ENCODE measurements at regions not wholly inside any gene's neighbourhood (a gene's known extent, or its start where the extent isn't known, plus 50 kb on each side); places are given as distances from the start of the nearest gene placed in this dataset.

DNA sequence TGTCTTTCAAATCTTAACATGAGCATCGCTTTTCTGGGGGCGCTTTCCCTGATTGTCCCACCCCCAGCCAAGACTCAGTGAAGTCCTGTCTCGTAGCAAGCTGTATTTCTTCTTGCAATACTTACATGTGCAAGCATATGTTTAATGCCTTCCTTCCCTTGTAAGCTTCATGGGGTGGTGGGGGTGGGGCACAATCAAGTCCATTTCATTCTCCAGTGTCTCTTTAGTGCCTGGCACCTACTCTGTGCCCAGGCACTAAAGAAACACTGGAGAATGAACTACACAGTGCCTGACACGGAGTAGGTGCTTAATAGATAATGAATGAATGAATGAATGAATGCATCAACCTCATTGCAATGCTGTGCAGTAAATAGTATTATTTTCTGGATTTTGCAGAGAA, 143.1 kb downstream of the PLPP3 start:
- CTCF ChIA-PET, result no interaction called here
- DNase-seq (ENCODE audit: extremely low spot score), result no peak
- TF ChIP-seq CTCF (IDR thresholded peaks at IDR 0.05; ENCODE audit: control extremely low read depth, extremely low read depth, low read depth, missing control alignments), result no peak
- POLR2A ChIA-PET, result no interaction called here

DNA sequence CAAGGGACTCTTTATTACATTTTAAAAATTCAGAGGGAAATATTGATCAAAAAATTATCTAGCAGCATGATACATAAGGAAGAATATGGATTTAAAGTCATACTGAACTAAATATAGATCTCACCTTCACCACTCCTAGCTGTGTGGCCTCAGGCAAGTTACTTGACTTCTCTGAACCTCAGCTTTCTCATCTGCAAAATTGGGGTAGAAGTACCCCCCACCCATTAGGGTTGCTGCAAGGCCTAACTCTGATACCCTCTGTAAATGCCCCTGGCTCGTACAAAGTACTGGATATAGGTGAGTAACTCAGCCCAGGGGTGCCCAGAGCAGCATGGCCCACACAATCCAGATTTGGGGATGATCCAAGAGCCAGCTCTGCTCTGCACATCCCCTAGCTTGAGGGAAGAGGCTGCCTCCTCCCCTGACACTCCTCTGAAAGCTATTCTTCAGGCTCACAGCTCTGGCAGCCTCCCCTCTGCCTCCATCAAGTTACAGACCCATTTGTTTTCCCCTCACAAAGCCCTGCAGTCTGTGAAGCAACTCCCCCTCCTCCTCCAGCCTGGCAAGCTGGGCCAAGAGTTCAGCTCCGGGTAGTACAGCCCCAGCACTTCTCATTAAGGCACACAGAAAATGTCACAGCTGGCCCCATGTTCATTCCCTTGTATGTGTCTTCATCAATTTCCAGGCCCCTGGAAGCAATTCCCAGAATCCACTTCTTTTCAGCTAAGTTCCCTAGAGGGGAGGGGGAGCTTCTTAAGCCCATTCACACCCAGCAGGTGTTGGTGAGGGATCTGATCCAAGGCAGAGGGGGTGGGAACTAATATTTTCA, 143.7 kb downstream of the PLPP3 start:
- DNase-seq (ENCODE audit: extremely low spot score), result no peak
- POLR2A ChIA-PET, result no interaction called here
- CTCF ChIA-PET, result no interaction called here
- TF ChIP-seq CTCF (IDR thresholded peaks at IDR 0.05; ENCODE audit: control extremely low read depth, extremely low read depth, low read depth, missing control alignments), result no peak

DNA sequence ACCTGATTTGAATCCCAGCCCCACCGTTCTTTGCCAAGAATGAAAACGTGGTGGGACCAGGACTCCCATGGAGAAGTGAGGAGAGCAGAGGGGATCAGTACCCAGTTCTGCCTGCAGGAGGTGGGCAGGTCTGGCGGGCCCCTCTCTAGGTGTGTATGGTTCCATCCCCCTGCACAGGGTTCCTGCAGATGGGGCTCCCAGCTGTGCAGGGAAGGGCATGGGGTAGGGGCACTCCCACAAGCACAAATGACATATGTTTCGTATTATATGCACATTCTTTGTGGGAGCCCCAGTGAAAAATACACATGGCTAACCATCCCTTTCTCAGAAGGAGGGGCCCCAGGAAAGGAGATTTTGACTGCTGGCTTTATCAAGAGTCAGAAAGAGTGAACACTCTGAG, 144.6 kb downstream of the PLPP3 start:
- no peak for TF ChIP-seq CTCF (IDR thresholded peaks at IDR 0.05; ENCODE audit: control extremely low read depth, extremely low read depth, low read depth, missing control alignments)
- POLR2A ChIA-PET, result no interaction called here
- no peak for DNase-seq (ENCODE audit: extremely low spot score)
- CTCF ChIA-PET, result no interaction called here

DNA sequence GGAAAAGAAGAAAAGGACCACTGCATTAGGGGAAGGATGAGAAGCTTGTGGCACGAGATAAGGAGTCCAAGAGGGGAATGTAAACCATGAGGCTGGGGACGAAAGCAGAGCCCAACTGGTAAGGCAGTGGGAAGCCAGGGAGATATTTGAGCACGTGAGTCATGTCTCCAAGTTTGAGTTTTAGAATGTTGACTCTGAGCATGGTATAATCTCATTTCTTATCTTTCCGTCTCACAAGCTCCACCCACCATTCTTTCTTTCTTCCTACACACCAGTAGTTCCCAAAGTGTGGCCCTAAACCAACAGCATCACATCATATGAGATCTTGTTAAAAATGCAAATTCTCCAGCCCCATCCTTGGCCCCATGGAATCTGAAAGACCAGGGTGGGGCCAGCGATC, 145.3 kb downstream of the PLPP3 start:
- DNase-seq (ENCODE audit: extremely low spot score), result no peak
- POLR2A ChIA-PET, result no interaction called here
- CTCF ChIA-PET, result interaction anchor here (0.9 kb wide), 1 partner anchor 25 kb away, joined by 3 read pairs; no protein-coding TSS in a partner anchor
- no peak for TF ChIP-seq CTCF (IDR thresholded peaks at IDR 0.05; ENCODE audit: control extremely low read depth, extremely low read depth, low read depth, missing control alignments)

DNA sequence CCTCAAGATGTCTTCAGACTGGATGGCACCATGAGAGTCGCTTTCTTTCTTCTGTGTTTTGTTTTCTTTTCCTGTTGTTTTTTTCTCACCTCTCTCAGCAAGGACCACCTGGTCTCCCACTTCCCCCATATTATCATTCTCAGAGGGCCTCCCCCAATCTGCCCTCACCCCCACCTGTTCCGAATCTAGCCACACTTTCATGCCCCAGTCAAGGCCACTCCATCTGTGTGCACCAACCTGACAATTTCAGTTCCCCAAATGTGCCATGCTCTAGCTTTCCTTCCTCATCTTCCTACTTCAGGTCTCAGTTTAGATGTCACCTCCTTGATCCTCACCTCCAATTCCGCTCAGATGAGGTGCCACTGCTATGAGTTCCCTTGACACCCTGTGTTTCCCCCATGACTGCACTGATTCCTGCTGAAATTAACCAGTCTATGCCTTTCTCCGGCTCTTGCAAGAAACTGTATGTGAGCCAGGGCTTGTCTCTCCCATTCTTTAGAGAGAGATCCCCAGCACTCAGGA, 146.2 kb downstream of the PLPP3 start:
- POLR2A ChIA-PET, result no interaction called here
- no peak for DNase-seq (ENCODE audit: extremely low spot score)
- CTCF ChIA-PET, result interaction anchor here (1.0 kb wide), 1 partner anchor 19 kb away, joined by 4 read pairs; no protein-coding TSS in a partner anchor
- no peak for TF ChIP-seq CTCF (IDR thresholded peaks at IDR 0.05; ENCODE audit: control extremely low read depth, extremely low read depth, low read depth, missing control alignments)

DNA sequence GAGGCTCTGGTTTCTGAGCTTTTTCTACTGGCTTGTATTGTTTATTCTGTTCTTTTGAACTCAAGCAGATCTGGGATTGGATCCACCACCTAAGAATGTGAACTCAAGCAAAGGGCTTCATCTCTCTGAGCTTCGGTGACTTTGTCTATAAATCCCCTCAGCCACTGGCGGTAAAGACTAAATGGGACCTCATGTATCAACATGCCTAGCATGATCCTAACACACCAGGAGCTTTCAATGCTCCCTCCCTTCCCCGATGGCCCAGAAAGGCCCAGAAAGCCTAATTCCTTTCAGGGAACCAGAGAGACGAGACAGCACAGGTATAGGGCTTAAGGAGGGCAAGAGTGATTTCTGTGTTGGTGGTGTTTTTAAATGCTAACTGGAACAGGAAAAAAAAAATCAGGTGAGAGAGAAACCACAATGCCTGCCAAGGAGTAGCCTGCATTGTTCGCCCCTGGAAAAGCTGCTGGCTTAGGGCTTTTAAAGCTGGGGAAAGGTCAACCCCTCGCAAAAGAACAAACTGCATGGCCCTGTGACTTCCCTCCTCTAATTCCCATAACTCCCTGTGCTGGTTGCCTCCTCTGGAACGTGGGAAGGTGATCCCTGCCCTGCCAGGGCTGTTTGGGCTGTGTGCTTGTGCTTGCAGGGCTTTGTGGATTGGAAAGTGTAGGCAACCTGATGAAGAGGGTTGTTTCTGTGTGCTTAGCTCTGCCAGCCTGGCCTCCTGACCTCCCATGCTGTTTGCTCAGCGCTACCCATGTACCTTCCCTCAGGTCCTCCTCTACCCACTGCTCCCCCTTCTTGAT, 147.0 kb downstream of the PLPP3 start:
- TF ChIP-seq CTCF (IDR thresholded peaks at IDR 0.05; ENCODE audit: control extremely low read depth, extremely low read depth, low read depth, missing control alignments), result no peak
- ChIA-PET CTCF (interaction anchor here (1.0 kb wide), 1 partner anchor 20 kb away, joined by 4 read pairs; no protein-coding TSS in a partner anchor), POLR2A (no interaction called here)
- DNase-seq (ENCODE audit: extremely low spot score), result no peak

Measured in GM10248 (cell line).